SK-N-SH (cell line): ENCODE measurements at regions not wholly inside any gene's neighbourhood (a gene's known extent, or its start where the extent isn't known, plus 50 kb on each side); places are given as distances from the start of the nearest gene placed in this dataset.

ENCODE experiments used
- CHD2 ChIP-seq: fragments of 150-350 bp; IDR thresholded peaks from 2 replicates; pipeline ENCODE4 v1.6.1; 2018; ENCODE audit warnings: low read length; ENCODE audit not compliant: partially characterized antibody
- CTCF ChIP-seq: fragments of 200-600 bp; sonication (generic); IDR thresholded peaks from 2 replicates; pipeline ENCODE4 v1.6.1; 2017; ENCODE audit warnings: antibody characterized with exemption, mild to moderate bottlenecking, moderate library complexity
- EZH2phosphoT487 ChIP-seq: fragments of 200-600 bp; sonication (generic); IDR thresholded peaks from 2 replicates; pipeline ENCODE4 v1.6.1; 2017; ENCODE audit warnings: low read depth, mixed run types, mild to moderate bottlenecking, antibody characterized with exemption, moderate library complexity, borderline replicate concordance
- MEF2A ChIP-seq: IDR thresholded peaks from 2 replicates; pipeline ENCODE4 v1.4.0; 2012; ENCODE audit warnings: low read depth, borderline replicate concordance
- NRF1 ChIP-seq: IDR thresholded peaks from 2 replicates; pipeline ENCODE4 v1.6.1; 2012; ENCODE audit warnings: low read depth, mild to moderate bottlenecking, low read length
- RAD21 ChIP-seq: IDR thresholded peaks from 2 replicates; pipeline ENCODE4 v1.6.1; 2012; ENCODE audit warnings: mild to moderate bottlenecking, low read length
- RFX5 ChIP-seq: IDR thresholded peaks from 2 replicates; pipeline ENCODE4 v1.6.1; 2012; ENCODE audit warnings: mild to moderate bottlenecking, improper control_type of control experiment, low read length
- RXRA ChIP-seq: IDR thresholded peaks from 2 replicates; pipeline ENCODE4 v1.4.0; 2012; ENCODE audit warnings: low read depth, mild to moderate bottlenecking, borderline replicate concordance
- SIN3A ChIP-seq: IDR thresholded peaks from 2 replicates; pipeline ENCODE4 v1.6.1; 2012; ENCODE audit warnings: low read depth, mild to moderate bottlenecking, low read length, moderate library complexity, borderline replicate concordance
- TAF1 ChIP-seq: IDR thresholded peaks from 2 replicates; pipeline ENCODE4 v1.6.1; 2012; ENCODE audit warnings: low read depth, mild to moderate bottlenecking, low read length, moderate library complexity, borderline replicate concordance
- TF ChIP-seq, protein P1 (sequence below): IDR thresholded peaks from 2 replicates; pipeline ENCODE4 v1.4.0; 2012; ENCODE audit warnings: low read depth, borderline replicate concordance

GRCh38 chrX:83077606-83078005, 430.5 kb upstream of the POU3F4 start:
- TF ChIP-seq CTCF (no peak), CHD2 (no peak), MEF2A (no peak), SIN3A (no peak), RAD21 (no peak), NRF1 (no peak), TAF1 (no peak), EZH2phosphoT487 (no peak), RFX5 (no peak), RXRA (no peak)
- TF ChIP-seq, protein P1, sequence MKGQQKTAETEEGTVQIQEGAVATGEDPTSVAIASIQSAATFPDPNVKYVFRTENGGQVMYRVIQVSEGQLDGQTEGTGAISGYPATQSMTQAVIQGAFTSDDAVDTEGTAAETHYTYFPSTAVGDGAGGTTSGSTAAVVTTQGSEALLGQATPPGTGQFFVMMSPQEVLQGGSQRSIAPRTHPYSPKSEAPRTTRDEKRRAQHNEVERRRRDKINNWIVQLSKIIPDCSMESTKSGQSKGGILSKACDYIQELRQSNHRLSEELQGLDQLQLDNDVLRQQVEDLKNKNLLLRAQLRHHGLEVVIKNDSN = no peak
